ENCODE measurements at regions not wholly inside any gene's neighbourhood (a gene's known extent, or its start where the extent isn't known, plus 50 kb on each side); places are given as distances from the start of the nearest gene placed in this dataset.

- TF ChIP-seq POLR2A (IDR thresholded peaks at IDR 0.05) (no peak), CTCF (IDR thresholded peaks at IDR 0.05) (no peak), POLR2AphosphoS5 (IDR thresholded peaks at IDR 0.05) (no peak), EP300 (IDR thresholded peaks at IDR 0.05) (no peak)
- Histone ChIP-seq H3K27ac (no peak overlapping the region), H3K36me3 (no peaks in the 10 kb centered on the region), H3K9me3 (no peaks in the 10 kb centered on the region), H3K4me3 (no peak overlapping the region), H3K4me1 (no peaks in the 10 kb centered on the region), H3K27me3 (no peaks in the 10 kb centered on the region)
- 92 to 93% methylated on average over 4 of the region's 4 CpGs for WGBS, 2 donors
- no peak for ATAC-seq (ENCODE audit: low FRiP score in 2 of 2)
- DNase-seq = no peak
These were observed 177.1 kb upstream of the PPP1R3A start for GRCh38 chr7:114095885-114096284.

GRCh38 chr7:114088470-114088940, 169.7 kb upstream of the PPP1R3A start:
- H3K4me3 ChIP-seq = peak overlapping the region in 3 of 4 donors; percentile 59 to 72 (median 59)
- WGBS, 2 donors = 41 to 44% methylated on average over 2 of the region's 2 CpGs
- no peaks in the 10 kb centered on the region for H3K36me3 ChIP-seq
- peaks cover 21 to 39% (median 24%) of the 10 kb centered on the region in 4 donors for H3K4me1 ChIP-seq
- H3K27me3 ChIP-seq = peaks cover 0 to 10% (median 4%) of the 10 kb centered on the region in 4 donors
- no peaks in the 10 kb centered on the region for H3K9me3 ChIP-seq
- H3K27ac ChIP-seq = peak overlapping the region in 1 of 4 donors; percentile 90
- ATAC-seq (ENCODE audit: low FRiP score in 2 of 2) (no peak), DNase-seq (no peak)
- TF ChIP-seq CTCF (IDR thresholded peaks at IDR 0.05) (no peak), EP300 (IDR thresholded peaks at IDR 0.05) (no peak), POLR2AphosphoS5 (IDR thresholded peaks at IDR 0.05) (no peak), POLR2A (IDR thresholded peaks at IDR 0.05) (no peak)

GRCh38 chr7:114087653-114088469, 169.1 kb upstream of the PPP1R3A start:
- Histone ChIP-seq H3K27me3 (peaks cover 3 to 11% (median 7%) of the 10 kb centered on the region in 4 donors), H3K36me3 (no peaks in the 10 kb centered on the region), H3K4me3 (peak overlapping the region in 3 of 4 donors; percentile 59 to 72 (median 59)), H3K9me3 (no peaks in the 10 kb centered on the region), H3K4me1 (peaks cover 21 to 45% (median 29%) of the 10 kb centered on the region in 4 donors), H3K27ac (peak overlapping the region in 3 of 4 donors; percentile 41 to 90 (median 55))
- TF ChIP-seq POLR2AphosphoS5 (IDR thresholded peaks at IDR 0.05) = no peak
- TF ChIP-seq EP300 (IDR thresholded peaks at IDR 0.05) = no peak
- no peak for TF ChIP-seq POLR2A (IDR thresholded peaks at IDR 0.05)
- TF ChIP-seq CTCF (IDR thresholded peaks at IDR 0.05) = no peak
- WGBS, 2 donors = 26 to 43% methylated on average over 17 to 27 of the region's 32 CpGs
- DNase-seq (peak in 1 of 2 donors; percentile 39), ATAC-seq (ENCODE audit: low FRiP score in 2 of 2) (no peak)

GRCh38 chr7:114086914-114087652, 168.3 kb upstream of the PPP1R3A start:
- Histone ChIP-seq H3K9me3 (no peaks in the 10 kb centered on the region), H3K4me3 (peak overlapping the region; percentile 52 to 72 (median 59)), H3K27me3 (peaks cover 3 to 13% (median 7%) of the 10 kb centered on the region in 4 donors), H3K27ac (peak overlapping the region; percentile 85 to 90 (median 87)), H3K4me1 (peaks cover 21 to 52% (median 33%) of the 10 kb centered on the region in 4 donors), H3K36me3 (no peaks in the 10 kb centered on the region)
- DNase-seq = peak; percentile 47 to 83
- TF ChIP-seq EP300 (IDR thresholded peaks at IDR 0.05) (no peak), POLR2A (IDR thresholded peaks at IDR 0.05) (peak in 1 of 4 donors; percentile 28)
- peak in 1 of 2 donors; percentile 15 for ATAC-seq (ENCODE audit: low FRiP score in 2 of 2)
- 2% methylated on average over 14 to 39 of the region's 54 CpGs for WGBS, 2 donors

GRCh38 chr7:114086537-114086913, 167.7 kb upstream of the PPP1R3A start:
- ATAC-seq (ENCODE audit: low FRiP score in 2 of 2) = peak in 1 of 2 donors; percentile 19
- Histone ChIP-seq H3K9me3 (no peaks in the 10 kb centered on the region), H3K4me1 (peaks cover 21 to 53% (median 34%) of the 10 kb centered on the region in 4 donors), H3K27ac (peak overlapping the region; percentile 85 to 90 (median 87)), H3K36me3 (no peaks in the 10 kb centered on the region), H3K27me3 (peaks cover 3 to 13% (median 7%) of the 10 kb centered on the region in 4 donors), H3K4me3 (peak overlapping the region; percentile 52 to 72 (median 59))
- peak in 1 of 2 donors; percentile 35 for DNase-seq
- 1 to 2% methylated on average over 15 to 31 of the region's 31 CpGs for WGBS, 2 donors
- no peak for TF ChIP-seq POLR2AphosphoS5 (IDR thresholded peaks at IDR 0.05)
- no peak for TF ChIP-seq CTCF (IDR thresholded peaks at IDR 0.05)
- TF ChIP-seq EP300 (IDR thresholded peaks at IDR 0.05) = no peak
- no peak for TF ChIP-seq POLR2A (IDR thresholded peaks at IDR 0.05)
